Testis (tissue), 2 donors: ENCODE measurements at regions not wholly inside any gene's neighbourhood (a gene's known extent, or its start where the extent isn't known, plus 50 kb on each side); places are given as distances from the start of the nearest gene placed in this dataset.

Experiments used
- POLR2A ChIP-seq: fragments of 450-650 bp; IDR thresholded peaks from one replicate; pipeline ENCODE4 v1.6.1; 2017; ENCODE audit warnings: antibody characterized with exemption, mild to moderate bottlenecking, moderate library complexity
- TF ChIP-seq, protein P1 (sequence below), 3 experiments: fragments of 450-650 bp in 2 of 3; fragments of 200-600 bp in 1 of 3; sonication (generic) in 1 of 3; IDR thresholded peaks; one replicate each; pipeline ENCODE4 v1.5.1; 2016 to 2019; ENCODE audit warnings: antibody characterized with exemption in 3 of 3, mild to moderate bottlenecking in 2 of 3, moderate library complexity in 1 of 3

DNA sequence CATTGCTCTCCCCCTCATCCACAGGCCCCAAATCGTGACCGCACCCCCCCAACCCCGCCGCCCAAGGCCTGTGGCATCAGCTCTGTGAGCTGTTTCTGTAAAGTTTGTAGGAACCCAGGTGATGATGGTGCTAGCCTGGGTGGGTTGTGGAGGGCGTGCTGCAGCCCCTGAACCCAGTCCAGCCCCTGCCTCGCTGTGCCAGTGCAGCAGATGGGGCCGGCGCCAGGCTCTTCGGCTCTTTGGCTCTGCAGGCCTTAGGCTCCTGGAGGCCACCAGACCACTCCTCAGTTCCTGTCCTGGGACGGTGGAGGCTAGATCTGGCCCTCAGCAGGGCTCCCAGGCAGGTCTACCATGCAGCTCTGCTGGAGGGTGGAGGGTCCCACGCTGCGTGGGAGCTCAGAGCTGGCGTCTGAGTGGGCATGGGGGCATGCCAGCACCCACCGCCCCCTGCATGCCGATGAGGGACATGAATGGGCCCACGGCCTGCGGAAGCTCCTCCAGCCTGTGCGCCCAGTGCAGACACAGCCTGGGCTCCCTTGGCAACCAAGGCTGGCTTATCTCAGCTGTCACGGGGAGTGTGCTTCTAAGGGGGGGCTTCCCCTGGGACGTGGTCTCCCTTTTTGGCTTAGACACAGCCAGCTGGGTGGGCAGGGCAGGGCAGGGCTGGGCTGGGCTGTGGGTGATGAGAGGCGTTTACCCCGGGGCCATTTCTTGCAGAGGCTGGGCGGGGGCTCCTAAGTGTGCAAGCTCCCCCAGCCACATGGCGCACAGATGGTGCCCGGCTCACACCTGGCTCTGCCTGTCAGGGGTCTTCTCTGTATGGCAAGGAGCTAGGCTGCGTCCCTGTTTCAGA is 1187.6 kb downstream of the BRD1 start:
- TF ChIP-seq, protein P1, sequence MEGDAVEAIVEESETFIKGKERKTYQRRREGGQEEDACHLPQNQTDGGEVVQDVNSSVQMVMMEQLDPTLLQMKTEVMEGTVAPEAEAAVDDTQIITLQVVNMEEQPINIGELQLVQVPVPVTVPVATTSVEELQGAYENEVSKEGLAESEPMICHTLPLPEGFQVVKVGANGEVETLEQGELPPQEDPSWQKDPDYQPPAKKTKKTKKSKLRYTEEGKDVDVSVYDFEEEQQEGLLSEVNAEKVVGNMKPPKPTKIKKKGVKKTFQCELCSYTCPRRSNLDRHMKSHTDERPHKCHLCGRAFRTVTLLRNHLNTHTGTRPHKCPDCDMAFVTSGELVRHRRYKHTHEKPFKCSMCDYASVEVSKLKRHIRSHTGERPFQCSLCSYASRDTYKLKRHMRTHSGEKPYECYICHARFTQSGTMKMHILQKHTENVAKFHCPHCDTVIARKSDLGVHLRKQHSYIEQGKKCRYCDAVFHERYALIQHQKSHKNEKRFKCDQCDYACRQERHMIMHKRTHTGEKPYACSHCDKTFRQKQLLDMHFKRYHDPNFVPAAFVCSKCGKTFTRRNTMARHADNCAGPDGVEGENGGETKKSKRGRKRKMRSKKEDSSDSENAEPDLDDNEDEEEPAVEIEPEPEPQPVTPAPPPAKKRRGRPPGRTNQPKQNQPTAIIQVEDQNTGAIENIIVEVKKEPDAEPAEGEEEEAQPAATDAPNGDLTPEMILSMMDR (IDR thresholded peaks at IDR 0.05), result no peak
- TF ChIP-seq POLR2A, result no peak
